ENCODE measurements at regions not wholly inside any gene's neighbourhood (a gene's known extent, or its start where the extent isn't known, plus 50 kb on each side); places are given as distances from the start of the nearest gene placed in this dataset.

- Mint-ChIP-seq H3K27ac (no peak overlapping the region), H3K4me3 (no peak overlapping the region), H3K27me3 (peaks cover 2% of the 10 kb centered on the region), H3K4me1 (no peaks in the 10 kb centered on the region), H3K9me3 (peaks cover 5% of the 10 kb centered on the region), H3K36me3 (ENCODE audit: low read depth) (no peaks in the 10 kb centered on the region)
- DNase-seq (no peak), ATAC-seq (ENCODE audit: low read depth) (no peak)
- intact Hi-C loops (cut with micrococcal nuclease) = no loop called here
- CTCF ChIA-PET = no interaction called here
- POLR2A ChIA-PET = no interaction called here
- TF ChIP-seq CTCF (IDR thresholded peaks at IDR 0.05) = no peak
Measured at GRCh38 chr21:38014298-38014697, 98.0 kb upstream of the KCNJ6 start.

GRCh38 chr21:38027901-38028498 is 111.7 kb upstream of the KCNJ6 start:
- ATAC-seq (ENCODE audit: low read depth) = no peak
- POLR2A ChIA-PET = no interaction called here
- no peaks in the 10 kb centered on the region for H3K36me3 Mint-ChIP-seq (ENCODE audit: low read depth)
- CTCF ChIA-PET = no interaction called here
- H3K4me1 Mint-ChIP-seq = no peaks in the 10 kb centered on the region
- no peaks in the 10 kb centered on the region for H3K9me3 Mint-ChIP-seq
- intact Hi-C loops (cut with micrococcal nuclease) = no loop called here
- H3K27ac Mint-ChIP-seq = no peak overlapping the region
- H3K27me3 Mint-ChIP-seq = peaks cover 4% of the 10 kb centered on the region
- no peak for TF ChIP-seq CTCF (IDR thresholded peaks at IDR 0.05)
- DNase-seq = no peak
- H3K4me3 Mint-ChIP-seq = no peak overlapping the region

GRCh38 chr21:38032082-38032801 is 116.0 kb upstream of the KCNJ6 start:
- no peak for ATAC-seq (ENCODE audit: low read depth)

GRCh38 chr21:38036016-38036415 is 119.8 kb upstream of the KCNJ6 start:
- TF ChIP-seq CTCF (IDR thresholded peaks at IDR 0.05) = no peak
- Mint-ChIP-seq H3K36me3 (ENCODE audit: low read depth) (no peaks in the 10 kb centered on the region), H3K27me3 (peaks cover 2% of the 10 kb centered on the region), H3K27ac (no peak overlapping the region), H3K4me1 (no peaks in the 10 kb centered on the region), H3K4me3 (no peak overlapping the region), H3K9me3 (no peaks in the 10 kb centered on the region)
- CTCF ChIA-PET = no interaction called here
- DNase-seq (no peak), ATAC-seq (ENCODE audit: low read depth) (no peak)
- POLR2A ChIA-PET = no interaction called here
- intact Hi-C loops (cut with micrococcal nuclease) = no loop called here

More at GRCh38 chr21:38032082-38032801, 116.0 kb upstream of the KCNJ6 start:
- no peak for TF ChIP-seq CTCF (IDR thresholded peaks at IDR 0.05)
- Mint-ChIP-seq H3K27ac (no peak overlapping the region), H3K9me3 (no peaks in the 10 kb centered on the region), H3K4me3 (no peak overlapping the region), H3K27me3 (peaks cover 2% of the 10 kb centered on the region), H3K36me3 (ENCODE audit: low read depth) (no peaks in the 10 kb centered on the region), H3K4me1 (no peaks in the 10 kb centered on the region)
- intact Hi-C loops (cut with micrococcal nuclease) = no loop called here
- ChIA-PET POLR2A (no interaction called here), CTCF (no interaction called here)
- DNase-seq = no peak

- DNase-seq (no peak), ATAC-seq (ENCODE audit: low read depth) (no peak)
- ChIA-PET CTCF (no interaction called here), POLR2A (no interaction called here)
- Mint-ChIP-seq H3K27me3 (peaks cover 2% of the 10 kb centered on the region), H3K4me1 (no peaks in the 10 kb centered on the region), H3K4me3 (no peak overlapping the region), H3K36me3 (ENCODE audit: low read depth) (no peaks in the 10 kb centered on the region), H3K27ac (no peak overlapping the region), H3K9me3 (no peaks in the 10 kb centered on the region)
- TF ChIP-seq CTCF (IDR thresholded peaks at IDR 0.05) = no peak
- intact Hi-C loops (cut with micrococcal nuclease) = no loop called here
Measured at GRCh38 chr21:38037416-38037815, 121.2 kb upstream of the KCNJ6 start.

Data from activated B cell treated with CpG ODN at 0.5 μM for 24 hours (primary cell).